Sigmoid colon (tissue), 6 donors: ENCODE measurements at regions not wholly inside any gene's neighbourhood (a gene's known extent, or its start where the extent isn't known, plus 50 kb on each side); places are given as distances from the start of the nearest gene placed in this dataset.

Source experiments
- DNase-seq: peaks from one replicate; pipeline ENCODE4 v3.0.0-alpha.2; 2019
- H3K27ac ChIP-seq, 4 donors: fragments of 200-600 bp; sonication (generic); one replicate each; pipeline ENCODE4 v1.5.1; 2016 to 2019; ENCODE audit warnings: mild to moderate bottlenecking in 1 of 4
- H3K27me3 ChIP-seq, 3 donors: fragments of 200-600 bp; sonication (generic); one replicate each; pipeline ENCODE4 v1.5.1; 2019; ENCODE audit warnings: mild to moderate bottlenecking in 1 of 3
- H3K36me3 ChIP-seq, 4 donors: fragments of 200-600 bp; sonication (generic); one replicate each; pipeline ENCODE4 v1.5.1; 2016 to 2019
- H3K4me1 ChIP-seq, 4 donors: fragments of 200-600 bp; sonication (generic); one replicate each; pipeline ENCODE4 v1.5.1; 2017 to 2019
- H3K4me3 ChIP-seq, 4 donors: fragments of 200-600 bp; sonication (generic); one replicate each; pipeline ENCODE4 v1.5.1; 2017 to 2019; ENCODE audit warnings: mild to moderate bottlenecking in 2 of 4, moderate library complexity in 1 of 4
- H3K9me3 ChIP-seq, 4 donors: fragments of 200-600 bp in 3 of 4; sonication (generic) in 3 of 4; one replicate each; pipeline versions ENCODE4 v1.5.1 to v1.6.1; 2013 to 2019
- EP300 ChIP-seq, 4 donors: sonication (generic); formaldehyde crosslinking; IDR thresholded peaks; one replicate each; pipeline ENCODE4 v1.6.1; 2017; ENCODE audit warnings: antibody characterized with exemption in 4 of 4
- POLR2A ChIP-seq, 2 donors: fragments of 450-650 bp; IDR thresholded peaks; one replicate each; pipeline ENCODE4 v1.6.1; 2016; ENCODE audit warnings: antibody characterized with exemption in 2 of 2, mild to moderate bottlenecking in 2 of 2, moderate library complexity in 2 of 2
- POLR2AphosphoS5 ChIP-seq, 4 donors: sonication (generic); formaldehyde crosslinking; IDR thresholded peaks; one replicate each; pipeline ENCODE4 v1.6.1; 2017; ENCODE audit warnings: antibody characterized with exemption in 4 of 4
- WGBS, 2 donors: extraction: QIAGEN DNeasy Blood & Tissue Kit; methylation state at CpG; one replicate each; pipeline ENCODE4 v1.1.7; 2013; 5-methylcytosine and 5-hydroxymethylcytosine counted together
- intact Hi-C: fragments of 100-400 bp; cut with DNase I; formaldehyde crosslinking; loops from one replicate; pipeline ENCODE4 v1.15.1; 2023
- TF ChIP-seq, protein P1 (sequence below), 4 experiments: fragments of 450-650 bp in 3 of 4; fragments of 200-600 bp in 1 of 4; IDR thresholded peaks; one replicate each; pipeline ENCODE4 v1.5.1; 2016 to 2019; ENCODE audit warnings: antibody characterized with exemption in 4 of 4, mild to moderate bottlenecking in 3 of 4, moderate library complexity in 2 of 4
- donor health status: healthy with polysubstance abuse.
- donor health status: healthy.

GRCh38 chr9:20082831-20083230 lies 294.0 kb upstream of the SLC24A2 start:
- H3K27me3 ChIP-seq = no peaks in the 10 kb centered on the region
- DNase-seq = no peak
- H3K27ac ChIP-seq = no peak overlapping the region
- no peaks in the 10 kb centered on the region for H3K36me3 ChIP-seq
- no peaks in the 10 kb centered on the region for H3K4me1 ChIP-seq
- H3K9me3 ChIP-seq = no peaks in the 10 kb centered on the region
- no peak overlapping the region for H3K4me3 ChIP-seq
- TF ChIP-seq POLR2AphosphoS5 (IDR thresholded peaks at IDR 0.05) (no peak), POLR2A (IDR thresholded peaks at IDR 0.05) (no peak), EP300 (IDR thresholded peaks at IDR 0.05) (no peak)
- TF ChIP-seq, protein P1, sequence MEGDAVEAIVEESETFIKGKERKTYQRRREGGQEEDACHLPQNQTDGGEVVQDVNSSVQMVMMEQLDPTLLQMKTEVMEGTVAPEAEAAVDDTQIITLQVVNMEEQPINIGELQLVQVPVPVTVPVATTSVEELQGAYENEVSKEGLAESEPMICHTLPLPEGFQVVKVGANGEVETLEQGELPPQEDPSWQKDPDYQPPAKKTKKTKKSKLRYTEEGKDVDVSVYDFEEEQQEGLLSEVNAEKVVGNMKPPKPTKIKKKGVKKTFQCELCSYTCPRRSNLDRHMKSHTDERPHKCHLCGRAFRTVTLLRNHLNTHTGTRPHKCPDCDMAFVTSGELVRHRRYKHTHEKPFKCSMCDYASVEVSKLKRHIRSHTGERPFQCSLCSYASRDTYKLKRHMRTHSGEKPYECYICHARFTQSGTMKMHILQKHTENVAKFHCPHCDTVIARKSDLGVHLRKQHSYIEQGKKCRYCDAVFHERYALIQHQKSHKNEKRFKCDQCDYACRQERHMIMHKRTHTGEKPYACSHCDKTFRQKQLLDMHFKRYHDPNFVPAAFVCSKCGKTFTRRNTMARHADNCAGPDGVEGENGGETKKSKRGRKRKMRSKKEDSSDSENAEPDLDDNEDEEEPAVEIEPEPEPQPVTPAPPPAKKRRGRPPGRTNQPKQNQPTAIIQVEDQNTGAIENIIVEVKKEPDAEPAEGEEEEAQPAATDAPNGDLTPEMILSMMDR (IDR thresholded peaks at IDR 0.05) = no peak
- intact Hi-C loops = no loop called here
- WGBS, 2 donors = 2 to 93% methylated on average over 1 of the region's 1 CpG

DNA sequence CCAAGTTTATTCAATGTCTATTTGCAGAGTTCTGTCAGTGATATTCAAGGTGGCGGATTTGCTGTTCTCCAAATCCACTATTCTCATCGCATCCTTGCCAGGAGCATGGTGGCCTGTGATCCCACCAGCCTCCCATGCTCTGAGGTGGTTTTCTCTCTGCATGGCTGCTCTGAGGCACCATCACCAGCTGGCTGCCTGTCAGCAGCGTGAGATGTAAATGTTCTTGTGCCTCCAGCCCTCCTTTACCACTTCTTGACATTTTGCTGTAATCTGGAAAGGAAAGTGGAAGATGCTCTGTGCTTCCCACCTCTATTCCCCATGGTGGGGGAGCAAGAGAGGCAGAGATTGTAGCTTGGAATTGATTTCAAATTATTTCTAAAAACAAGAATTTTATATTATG lies 293.6 kb upstream of the SLC24A2 start:
- H3K4me1 ChIP-seq = no peaks in the 10 kb centered on the region
- 85% methylated on average over 3 of the region's 3 CpGs for WGBS, 2 donors
- H3K27me3 ChIP-seq = no peaks in the 10 kb centered on the region
- H3K36me3 ChIP-seq = no peaks in the 10 kb centered on the region
- intact Hi-C loops = no loop called here
- TF ChIP-seq, protein P1 (IDR thresholded peaks at IDR 0.05) = no peak
- TF ChIP-seq POLR2AphosphoS5 (IDR thresholded peaks at IDR 0.05) (no peak), EP300 (IDR thresholded peaks at IDR 0.05) (no peak)
- H3K4me3 ChIP-seq = no peak overlapping the region
- H3K9me3 ChIP-seq = no peaks in the 10 kb centered on the region
- no peak for DNase-seq
- H3K27ac ChIP-seq = no peak overlapping the region

GRCh38 chr9:20078246-20078645 lies 289.4 kb upstream of the SLC24A2 start:
- Histone ChIP-seq H3K4me1 (no peaks in the 10 kb centered on the region), H3K36me3 (no peaks in the 10 kb centered on the region), H3K9me3 (no peaks in the 10 kb centered on the region), H3K27ac (no peak overlapping the region), H3K27me3 (no peaks in the 10 kb centered on the region), H3K4me3 (no peak overlapping the region)
- no peak for DNase-seq
- intact Hi-C loops = no loop called here
- TF ChIP-seq, protein P1 (IDR thresholded peaks at IDR 0.05) = no peak
- TF ChIP-seq POLR2AphosphoS5 (IDR thresholded peaks at IDR 0.05) (no peak), EP300 (IDR thresholded peaks at IDR 0.05) (no peak), POLR2A (IDR thresholded peaks at IDR 0.05) (no peak)

- Histone ChIP-seq H3K36me3 (no peaks in the 10 kb centered on the region), H3K9me3 (no peaks in the 10 kb centered on the region), H3K27ac (no peak overlapping the region), H3K27me3 (no peaks in the 10 kb centered on the region), H3K4me1 (no peaks in the 10 kb centered on the region), H3K4me3 (no peak overlapping the region)
- TF ChIP-seq POLR2A (IDR thresholded peaks at IDR 0.05) = no peak
- TF ChIP-seq, protein P1 (IDR thresholded peaks at IDR 0.05) = no peak
- TF ChIP-seq POLR2AphosphoS5 (IDR thresholded peaks at IDR 0.05) = no peak
- TF ChIP-seq EP300 (IDR thresholded peaks at IDR 0.05) = no peak
- WGBS, 2 donors = 32 to 78% methylated on average over 1 of the region's 1 CpG
- intact Hi-C loops = no loop called here
- no peak for DNase-seq
Observed at GRCh38 chr9:20074291-20074690, 285.5 kb upstream of the SLC24A2 start.

DNA sequence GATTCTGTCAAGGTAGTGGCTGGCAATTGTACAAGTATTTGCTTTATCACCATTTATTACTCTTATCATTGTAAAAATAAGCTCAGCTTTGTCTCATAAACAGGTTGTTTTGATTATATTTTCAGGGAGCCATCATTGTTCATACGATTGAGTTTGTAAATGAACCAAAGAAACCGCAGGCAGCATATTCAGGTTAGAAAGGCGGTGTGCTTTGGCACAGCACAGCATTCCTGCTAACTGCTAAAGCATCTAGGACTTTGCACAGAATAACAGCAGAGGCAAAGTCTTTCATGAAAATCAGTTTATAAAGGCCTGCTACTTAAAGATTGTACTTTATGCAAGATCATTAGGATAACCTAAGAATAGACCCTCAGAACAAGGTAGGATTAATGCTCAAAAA lies 281.5 kb upstream of the SLC24A2 start:
- WGBS, 2 donors = 76 to 87% methylated on average over 3 of the region's 3 CpGs
- Histone ChIP-seq H3K27me3 (no peaks in the 10 kb centered on the region), H3K27ac (no peak overlapping the region), H3K4me1 (peaks cover 0 to 4% (median 0%) of the 10 kb centered on the region in 4 donors), H3K9me3 (no peaks in the 10 kb centered on the region), H3K36me3 (no peaks in the 10 kb centered on the region), H3K4me3 (no peak overlapping the region)
- intact Hi-C loops = no loop called here
- DNase-seq = no peak
- TF ChIP-seq POLR2AphosphoS5 (IDR thresholded peaks at IDR 0.05) = no peak
- no peak for TF ChIP-seq EP300 (IDR thresholded peaks at IDR 0.05)
- no peak for TF ChIP-seq POLR2A (IDR thresholded peaks at IDR 0.05)
- TF ChIP-seq, protein P1 (IDR thresholded peaks at IDR 0.05) = no peak
